GM23338 (cell line): ENCODE measurements at regions not wholly inside any gene's neighbourhood (a gene's known extent, or its start where the extent isn't known, plus 50 kb on each side); places are given as distances from the start of the nearest gene placed in this dataset.

ENCODE experiments used
- ATAC-seq: fragments of 200-7000 bp; cut with Tn5 transposase; 3 replicates; pipeline ENCODE4 v1.9.1; 2020
- DNase-seq: peaks from one replicate; pipeline ENCODE4 v3.0.0-alpha.2; 2015; ENCODE audit warnings: low spot score
- H2AFZ ChIP-seq: fragments of 200-600 bp; sonication (generic); 2 replicates; pipeline ENCODE4 v1.8.0; 2016; ENCODE audit warnings: antibody characterized with exemption, mild to moderate bottlenecking, moderate library complexity
- H3F3A ChIP-seq: fragments of 200-600 bp; sonication (generic); replicated peaks from 2 replicates; pipeline ENCODE4 v1.8.0; 2017; ENCODE audit warnings: antibody characterized with exemption, mixed run types, low read depth
- H3K27ac ChIP-seq: fragments of 200-600 bp; sonication (generic); 2 replicates; pipeline ENCODE4 v1.6.1; 2016; ENCODE audit warnings: low read depth
- H3K27me3 ChIP-seq: fragments of 200-600 bp; sonication (generic); 2 replicates; pipeline ENCODE4 v1.8.0; 2016; ENCODE audit warnings: mild to moderate bottlenecking, mixed run types, moderate library complexity; ENCODE audit not compliant: insufficient read depth
- H3K36me3 ChIP-seq: fragments of 200-600 bp; sonication (generic); 2 replicates; pipeline ENCODE4 v1.8.0; 2016; ENCODE audit warnings: mild to moderate bottlenecking; ENCODE audit not compliant: insufficient read depth
- H3K4me1 ChIP-seq: fragments of 200-600 bp; sonication (generic); 2 replicates; pipeline ENCODE4 v1.8.0; 2016; ENCODE audit warnings: mild to moderate bottlenecking, moderate library complexity; ENCODE audit not compliant: insufficient read depth
- H3K4me2 ChIP-seq: fragments of 200-600 bp; sonication (generic); 2 replicates; pipeline ENCODE4 v1.7.1; 2017; ENCODE audit warnings: mixed run types
- H3K4me3 ChIP-seq: fragments of 200-600 bp; sonication (generic); 2 replicates; pipeline ENCODE4 v1.6.1; 2016; ENCODE audit warnings: mixed run types
- H3K79me2 ChIP-seq: fragments of 200-600 bp; sonication (generic); replicated peaks from 2 replicates; pipeline ENCODE4 v1.8.0; 2017; ENCODE audit warnings: mild to moderate bottlenecking; ENCODE audit not compliant: insufficient read depth
- H3K9me2 ChIP-seq: fragments of 200-600 bp; sonication (generic); 2 replicates; pipeline ENCODE4 v1.8.0; 2017; ENCODE audit not compliant: insufficient read depth
- H4K20me1 ChIP-seq: fragments of 200-600 bp; sonication (generic); replicated peaks from 2 replicates; pipeline ENCODE4 v1.8.0; 2017; ENCODE audit warnings: mild to moderate bottlenecking; ENCODE audit not compliant: insufficient read depth
- H3K27ac Mint-ChIP-seq: 2 replicates; pipeline ENCODE4 v1.8.0; 2020; ENCODE audit warnings: inconsistent platforms, mild to moderate bottlenecking, moderate library complexity, mixed read lengths
- H3K27me3 Mint-ChIP-seq: 3 replicates; pipeline ENCODE4 v1.8.0; 2022; ENCODE audit warnings: low read depth, mild to moderate bottlenecking, moderate library complexity, mixed read lengths, inconsistent platforms; ENCODE audit not compliant: insufficient read depth, poor library complexity
- H3K36me3 Mint-ChIP-seq: 3 replicates; pipeline ENCODE4 v1.8.0; 2021; ENCODE audit warnings: low read depth, mild to moderate bottlenecking, inconsistent platforms, moderate library complexity, mixed read lengths
- H3K4me1 Mint-ChIP-seq: 3 replicates; pipeline ENCODE4 v1.8.0; 2020; ENCODE audit warnings: mild to moderate bottlenecking, inconsistent platforms, mixed read lengths
- H3K4me3 Mint-ChIP-seq: 3 replicates; pipeline ENCODE4 v1.8.0; 2021; ENCODE audit warnings: moderate library complexity, mild to moderate bottlenecking, inconsistent platforms, mixed read lengths
- H3K9me3 Mint-ChIP-seq: 3 replicates; pipeline ENCODE4 v1.8.0; 2020; ENCODE audit warnings: moderate library complexity, mild to moderate bottlenecking, inconsistent platforms, mixed read lengths
- EZH2 ChIP-seq: fragments of 200-600 bp; sonication (generic); IDR thresholded peaks from one replicate; pipeline ENCODE4 v1.8.0; 2017; ENCODE audit warnings: antibody characterized with exemption, mild to moderate bottlenecking, low read depth; ENCODE audit not compliant: unreplicated experiment
- EZH2phosphoT487 ChIP-seq: fragments of 200-600 bp; sonication (generic); IDR thresholded peaks from one replicate; pipeline ENCODE4 v1.8.1; 2018; ENCODE audit warnings: antibody characterized with exemption; ENCODE audit not compliant: unreplicated experiment
- POLR2AphosphoS5 ChIP-seq: IDR thresholded peaks from 2 replicates; pipeline ENCODE4 v1.6.1; 2016; ENCODE audit warnings: antibody characterized with exemption, low read depth
- ZNF331 ChIP-seq: fragments of 250-450 bp; sonication (Bioruptor Pico); IDR thresholded peaks from 2 replicates; pipeline ENCODE4 v1.5.0; 2020; ENCODE audit warnings: low read depth, mild to moderate bottlenecking, moderate library complexity
- TF ChIP-seq, protein P1 (sequence below): IDR thresholded peaks from 2 replicates; pipeline ENCODE4 v1.6.1; 2016; ENCODE audit warnings: antibody characterized with exemption
- TF ChIP-seq, protein P2 (sequence below): fragments of 250-450 bp; sonication (Bioruptor Pico); IDR thresholded peaks from 2 replicates; pipeline ENCODE4 v1.5.0; 2020; ENCODE audit warnings: mild to moderate bottlenecking, moderate library complexity

DNA sequence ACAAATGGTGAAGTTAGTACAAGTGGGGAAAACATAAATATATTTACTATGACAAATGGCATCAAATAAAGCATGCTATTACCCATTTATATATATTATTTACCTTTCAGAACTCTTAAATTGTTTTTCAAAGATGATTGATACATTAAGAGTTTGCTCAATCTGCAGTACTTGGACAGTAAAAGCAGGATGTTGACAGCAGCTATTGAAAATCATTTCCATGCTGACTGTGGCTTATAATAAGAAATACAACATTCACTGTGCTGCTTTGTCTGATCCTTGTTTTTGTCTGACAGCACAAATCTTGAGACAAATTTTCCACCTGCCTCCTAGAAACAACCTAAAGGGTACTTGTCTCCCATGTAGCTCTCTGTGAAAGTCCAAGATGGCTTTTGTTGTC, 134.1 kb upstream of the FAT1 start:
- Histone ChIP-seq H3F3A (no peaks in the 10 kb centered on the region), H3K4me1 (no peaks in the 10 kb centered on the region), H3K27me3 (no peaks in the 10 kb centered on the region), H2AFZ (no peak overlapping the region), H3K36me3 (no peaks in the 10 kb centered on the region), H3K9me2 (0 out of 2 replicates have a peak, but pooled peaks cover 3% of the 10 kb centered on the region), H3K27ac (no peak overlapping the region), H3K4me3 (no peak overlapping the region), H3K79me2 (no peaks in the 10 kb centered on the region), H4K20me1 (no peaks in the 10 kb centered on the region), H3K4me2 (no peak overlapping the region)
- no peak for DNase-seq
- Mint-ChIP-seq H3K9me3 (no peaks in the 10 kb centered on the region), H3K36me3 (no peaks in the 10 kb centered on the region), H3K27me3 (no peaks in the 10 kb centered on the region), H3K4me3 (no peak overlapping the region), H3K4me1 (no peaks in the 10 kb centered on the region), H3K27ac (no peak overlapping the region)
- ATAC-seq = no peak
- TF ChIP-seq ZNF331 (CRISPR knock-in tag) (no peak), EZH2phosphoT487 (no peak), EZH2 (no peak)
- TF ChIP-seq, protein P1, sequence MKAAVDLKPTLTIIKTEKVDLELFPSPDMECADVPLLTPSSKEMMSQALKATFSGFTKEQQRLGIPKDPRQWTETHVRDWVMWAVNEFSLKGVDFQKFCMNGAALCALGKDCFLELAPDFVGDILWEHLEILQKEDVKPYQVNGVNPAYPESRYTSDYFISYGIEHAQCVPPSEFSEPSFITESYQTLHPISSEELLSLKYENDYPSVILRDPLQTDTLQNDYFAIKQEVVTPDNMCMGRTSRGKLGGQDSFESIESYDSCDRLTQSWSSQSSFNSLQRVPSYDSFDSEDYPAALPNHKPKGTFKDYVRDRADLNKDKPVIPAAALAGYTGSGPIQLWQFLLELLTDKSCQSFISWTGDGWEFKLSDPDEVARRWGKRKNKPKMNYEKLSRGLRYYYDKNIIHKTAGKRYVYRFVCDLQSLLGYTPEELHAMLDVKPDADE = no peak
- TF ChIP-seq, protein P2, sequence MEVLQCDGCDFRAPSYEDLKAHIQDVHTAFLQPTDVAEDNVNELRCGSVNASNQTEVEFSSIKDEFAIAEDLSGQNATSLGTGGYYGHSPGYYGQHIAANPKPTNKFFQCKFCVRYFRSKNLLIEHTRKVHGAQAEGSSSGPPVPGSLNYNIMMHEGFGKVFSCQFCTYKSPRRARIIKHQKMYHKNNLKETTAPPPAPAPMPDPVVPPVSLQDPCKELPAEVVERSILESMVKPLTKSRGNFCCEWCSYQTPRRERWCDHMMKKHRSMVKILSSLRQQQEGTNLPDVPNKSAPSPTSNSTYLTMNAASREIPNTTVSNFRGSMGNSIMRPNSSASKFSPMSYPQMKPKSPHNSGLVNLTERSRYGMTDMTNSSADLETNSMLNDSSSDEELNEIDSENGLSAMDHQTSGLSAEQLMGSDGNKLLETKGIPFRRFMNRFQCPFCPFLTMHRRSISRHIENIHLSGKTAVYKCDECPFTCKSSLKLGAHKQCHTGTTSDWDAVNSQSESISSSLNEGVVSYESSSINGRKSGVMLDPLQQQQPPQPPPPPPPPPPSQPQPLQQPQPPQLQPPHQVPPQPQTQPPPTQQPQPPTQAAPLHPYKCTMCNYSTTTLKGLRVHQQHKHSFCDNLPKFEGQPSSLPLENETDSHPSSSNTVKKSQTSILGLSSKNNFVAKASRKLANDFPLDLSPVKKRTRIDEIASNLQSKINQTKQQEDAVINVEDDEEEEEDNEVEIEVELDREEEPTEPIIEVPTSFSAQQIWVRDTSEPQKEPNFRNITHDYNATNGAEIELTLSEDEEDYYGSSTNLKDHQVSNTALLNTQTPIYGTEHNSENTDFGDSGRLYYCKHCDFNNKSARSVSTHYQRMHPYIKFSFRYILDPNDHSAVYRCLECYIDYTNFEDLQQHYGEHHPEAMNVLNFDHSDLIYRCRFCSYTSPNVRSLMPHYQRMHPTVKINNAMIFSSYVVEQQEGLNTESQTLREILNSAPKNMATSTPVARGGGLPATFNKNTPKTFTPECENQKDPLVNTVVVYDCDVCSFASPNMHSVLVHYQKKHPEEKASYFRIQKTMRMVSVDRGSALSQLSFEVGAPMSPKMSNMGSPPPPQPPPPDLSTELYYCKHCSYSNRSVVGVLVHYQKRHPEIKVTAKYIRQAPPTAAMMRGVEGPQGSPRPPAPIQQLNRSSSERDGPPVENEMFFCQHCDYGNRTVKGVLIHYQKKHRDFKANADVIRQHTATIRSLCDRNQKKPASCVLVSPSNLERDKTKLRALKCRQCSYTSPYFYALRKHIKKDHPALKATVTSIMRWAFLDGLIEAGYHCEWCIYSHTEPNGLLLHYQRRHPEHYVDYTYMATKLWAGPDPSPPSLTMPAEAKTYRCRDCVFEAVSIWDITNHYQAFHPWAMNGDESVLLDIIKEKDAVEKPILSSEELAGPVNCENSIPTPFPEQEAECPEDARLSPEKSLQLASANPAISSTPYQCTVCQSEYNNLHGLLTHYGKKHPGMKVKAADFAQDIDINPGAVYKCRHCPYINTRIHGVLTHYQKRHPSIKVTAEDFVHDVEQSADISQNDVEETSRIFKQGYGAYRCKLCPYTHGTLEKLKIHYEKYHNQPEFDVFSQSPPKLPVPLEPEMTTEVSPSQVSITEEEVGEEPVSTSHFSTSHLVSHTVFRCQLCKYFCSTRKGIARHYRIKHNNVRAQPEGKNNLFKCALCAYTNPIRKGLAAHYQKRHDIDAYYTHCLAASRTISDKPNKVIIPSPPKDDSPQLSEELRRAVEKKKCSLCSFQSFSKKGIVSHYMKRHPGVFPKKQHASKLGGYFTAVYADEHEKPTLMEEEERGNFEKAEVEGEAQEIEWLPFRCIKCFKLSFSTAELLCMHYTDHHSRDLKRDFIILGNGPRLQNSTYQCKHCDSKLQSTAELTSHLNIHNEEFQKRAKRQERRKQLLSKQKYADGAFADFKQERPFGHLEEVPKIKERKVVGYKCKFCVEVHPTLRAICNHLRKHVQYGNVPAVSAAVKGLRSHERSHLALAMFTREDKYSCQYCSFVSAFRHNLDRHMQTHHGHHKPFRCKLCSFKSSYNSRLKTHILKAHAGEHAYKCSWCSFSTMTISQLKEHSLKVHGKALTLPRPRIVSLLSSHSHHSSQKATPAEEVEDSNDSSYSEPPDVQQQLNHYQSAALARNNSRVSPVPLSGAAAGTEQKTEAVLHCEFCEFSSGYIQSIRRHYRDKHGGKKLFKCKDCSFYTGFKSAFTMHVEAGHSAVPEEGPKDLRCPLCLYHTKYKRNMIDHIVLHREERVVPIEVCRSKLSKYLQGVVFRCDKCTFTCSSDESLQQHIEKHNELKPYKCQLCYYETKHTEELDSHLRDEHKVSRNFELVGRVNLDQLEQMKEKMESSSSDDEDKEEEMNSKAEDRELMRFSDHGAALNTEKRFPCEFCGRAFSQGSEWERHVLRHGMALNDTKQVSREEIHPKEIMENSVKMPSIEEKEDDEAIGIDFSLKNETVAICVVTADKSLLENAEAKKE (CRISPR knock-in tag) = no peak

DNA sequence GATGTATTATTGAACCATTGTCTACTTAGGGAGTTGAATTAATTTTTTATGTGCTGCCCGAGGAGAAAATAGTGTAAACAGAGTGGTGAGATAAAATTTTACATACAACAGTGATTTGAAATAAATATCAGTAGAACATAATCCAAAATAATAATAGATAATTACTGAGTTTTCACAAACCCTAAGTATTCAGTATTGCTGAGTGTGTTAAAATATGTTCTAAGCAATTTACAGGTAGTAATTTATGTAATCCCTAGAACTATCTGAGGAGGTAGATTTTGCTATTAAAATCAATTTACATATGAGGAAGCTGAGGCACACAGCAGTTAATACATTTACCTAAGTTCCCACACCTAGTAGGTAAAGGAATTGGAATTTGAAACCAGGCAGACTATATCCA, 134.7 kb upstream of the FAT1 start:
- no peaks in the 10 kb centered on the region for H3K27me3 Mint-ChIP-seq
- Histone ChIP-seq H3K27me3 (no peaks in the 10 kb centered on the region), H4K20me1 (no peaks in the 10 kb centered on the region), H3K27ac (no peak overlapping the region), H3K36me3 (no peaks in the 10 kb centered on the region), H3K4me2 (no peak overlapping the region), H3K79me2 (no peaks in the 10 kb centered on the region), H2AFZ (no peak overlapping the region), H3K4me3 (no peak overlapping the region), H3F3A (no peaks in the 10 kb centered on the region), H3K4me1 (no peaks in the 10 kb centered on the region), H3K9me2 (peaks cover 3% of the 10 kb centered on the region; the same call in 1 of the 2 replicates)
- H3K36me3 Mint-ChIP-seq = no peaks in the 10 kb centered on the region
- no peak for DNase-seq
- H3K4me3 Mint-ChIP-seq = no peak overlapping the region
- ATAC-seq = no peak
- H3K27ac Mint-ChIP-seq = no peak overlapping the region
- no peaks in the 10 kb centered on the region for H3K4me1 Mint-ChIP-seq
- H3K9me3 Mint-ChIP-seq = no peaks in the 10 kb centered on the region
- TF ChIP-seq, protein P2 (CRISPR knock-in tag) = no peak
- no peak for TF ChIP-seq POLR2AphosphoS5
